ENCODE measurements at regions not wholly inside any gene's neighbourhood (a gene's known extent, or its start where the extent isn't known, plus 50 kb on each side); places are given as distances from the start of the nearest gene placed in this dataset.

DNA sequence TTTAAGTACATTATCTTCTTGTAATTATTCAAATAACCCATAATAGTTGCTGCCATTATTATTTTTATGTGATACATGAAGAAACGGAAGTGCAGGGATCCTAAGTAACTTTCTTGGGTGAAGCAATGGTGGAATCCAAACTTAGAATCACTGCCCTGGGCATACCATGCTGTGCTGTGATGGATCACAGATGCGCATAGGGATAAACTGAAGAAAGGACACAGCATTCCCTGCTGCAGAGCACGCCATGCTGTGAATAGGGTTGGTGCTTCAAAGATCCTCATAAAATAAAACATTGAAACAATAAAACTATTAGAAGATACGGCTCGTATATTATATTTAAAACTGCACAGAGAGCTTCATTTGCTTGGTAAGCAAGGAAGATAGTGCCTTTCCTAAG, 211.7 kb upstream of the ADAMTS16 start:
- WGBS (ENCODE audit: insufficient coverage), result no CpG with 5 or more reads among the region's 5 CpGs
- Histone ChIP-seq H3K4me2 (replicated peaks; ENCODE audit: low read depth, low read length, poor library complexity, severe bottlenecking) (no peak overlapping the region), H3K4me1 (ENCODE audit: control insufficient read depth in 2 of 2, insufficient read depth in 2 of 2, low read length in 2 of 2) (no peaks in the 10 kb centered on the region), H4K20me1 (ENCODE audit: control insufficient read depth, insufficient read depth, low read length, poor library complexity, severe bottlenecking) (no peaks in the 10 kb centered on the region), H3K79me2 (ENCODE audit: control insufficient read depth, insufficient read depth, low read length) (no peaks in the 10 kb centered on the region), H3K36me3 (replicated peaks in 1 of 2; ENCODE audit: control extremely low read depth in 1 of 2, control insufficient read depth in 1 of 2, extremely low read depth in 1 of 2, insufficient read depth in 2 of 2, low read length in 1 of 2) (no peaks in the 10 kb centered on the region), H3K27me3 (replicated peaks in 1 of 4; ENCODE audit: control extremely low read depth in 1 of 4, control insufficient read depth in 3 of 4, insufficient read depth in 4 of 4, low read length in 3 of 4) (no peaks in the 10 kb centered on the region), H3K4me3 (ENCODE audit: control extremely low read depth in 1 of 5, extremely low read depth in 1 of 5, insufficient read depth in 1 of 5, low read depth in 2 of 5, low read length in 4 of 5) (no peak overlapping the region), H2AFZ (ENCODE audit: insufficient read depth, low read depth, low read length, poor library complexity, severe bottlenecking) (no peak overlapping the region), H3K27ac (ENCODE audit: low read length in 2 of 2) (no peak overlapping the region), H3K9ac (ENCODE audit: low read length) (no peak overlapping the region), H3K9me3 (ENCODE audit: control extremely low read depth in 1 of 3, control insufficient read depth in 2 of 3, insufficient read depth in 1 of 3, low read length in 2 of 3) (peaks cover 0 to 4% (median 0%) of the 10 kb centered on the region in 3 donors)
- H3K9me3 Mint-ChIP-seq (ENCODE audit: insufficient read depth), result peaks cover 2% of the 10 kb centered on the region
- H3K27me3 Mint-ChIP-seq, result no peaks in the 10 kb centered on the region
- POLR2A ChIA-PET, result no interaction called here
- CTCF ChIA-PET, result no interaction called here
- ATAC-seq (ENCODE audit: low read depth) (no peak), DNase-seq (no peak)
- TF ChIP-seq, protein P1, sequence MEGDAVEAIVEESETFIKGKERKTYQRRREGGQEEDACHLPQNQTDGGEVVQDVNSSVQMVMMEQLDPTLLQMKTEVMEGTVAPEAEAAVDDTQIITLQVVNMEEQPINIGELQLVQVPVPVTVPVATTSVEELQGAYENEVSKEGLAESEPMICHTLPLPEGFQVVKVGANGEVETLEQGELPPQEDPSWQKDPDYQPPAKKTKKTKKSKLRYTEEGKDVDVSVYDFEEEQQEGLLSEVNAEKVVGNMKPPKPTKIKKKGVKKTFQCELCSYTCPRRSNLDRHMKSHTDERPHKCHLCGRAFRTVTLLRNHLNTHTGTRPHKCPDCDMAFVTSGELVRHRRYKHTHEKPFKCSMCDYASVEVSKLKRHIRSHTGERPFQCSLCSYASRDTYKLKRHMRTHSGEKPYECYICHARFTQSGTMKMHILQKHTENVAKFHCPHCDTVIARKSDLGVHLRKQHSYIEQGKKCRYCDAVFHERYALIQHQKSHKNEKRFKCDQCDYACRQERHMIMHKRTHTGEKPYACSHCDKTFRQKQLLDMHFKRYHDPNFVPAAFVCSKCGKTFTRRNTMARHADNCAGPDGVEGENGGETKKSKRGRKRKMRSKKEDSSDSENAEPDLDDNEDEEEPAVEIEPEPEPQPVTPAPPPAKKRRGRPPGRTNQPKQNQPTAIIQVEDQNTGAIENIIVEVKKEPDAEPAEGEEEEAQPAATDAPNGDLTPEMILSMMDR (IDR thresholded peaks at IDR 0.05), result no peak
- no peak for TF ChIP-seq EZH2 (IDR thresholded peaks at IDR 0.05; ENCODE audit: borderline replicate concordance, insufficient read depth, low read depth, low read length, poor library complexity, severe bottlenecking)
- no peak overlapping the region for H3K27ac Mint-ChIP-seq
- no peak overlapping the region for H3K4me3 Mint-ChIP-seq
- H3K4me1 Mint-ChIP-seq, result no peaks in the 10 kb centered on the region
- intact Hi-C loops (cut with micrococcal nuclease), result no loop called here

DNA sequence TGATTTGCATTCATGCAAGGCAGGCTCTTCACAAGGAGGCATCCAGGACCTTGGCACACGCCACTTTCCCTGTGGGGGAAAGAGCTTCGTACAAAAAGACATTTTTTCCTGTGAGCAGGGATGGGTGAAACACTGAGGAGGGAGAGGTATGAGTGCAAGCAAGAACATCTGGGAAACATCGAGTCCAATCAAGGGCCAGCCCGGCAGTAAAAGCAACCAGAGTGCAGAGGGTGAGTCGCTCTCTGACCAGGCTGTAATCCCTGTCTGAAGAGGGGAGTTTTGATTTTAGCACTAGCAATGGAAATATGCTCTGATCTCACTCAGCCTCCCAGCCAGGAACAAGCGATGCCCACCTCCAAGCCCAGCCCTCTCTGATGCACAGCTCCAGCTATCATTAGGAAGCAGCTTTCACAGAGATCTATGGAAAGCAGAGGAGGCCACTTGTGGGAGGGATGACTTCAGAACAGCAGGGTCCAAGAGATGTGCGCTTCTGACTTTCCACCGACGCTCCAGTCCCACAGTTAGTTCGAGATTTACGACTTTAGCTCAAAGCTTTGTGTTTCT, 211.0 kb upstream of the ADAMTS16 start:
- H3K27me3 Mint-ChIP-seq, result no peaks in the 10 kb centered on the region
- ChIA-PET CTCF (no interaction called here), POLR2A (no interaction called here)
- TF ChIP-seq, protein P1 (IDR thresholded peaks at IDR 0.05), result no peak
- TF ChIP-seq EZH2 (IDR thresholded peaks at IDR 0.05; ENCODE audit: borderline replicate concordance, insufficient read depth, low read depth, low read length, poor library complexity, severe bottlenecking), result no peak
- no peak overlapping the region for H3K27ac Mint-ChIP-seq
- H3K4me1 Mint-ChIP-seq, result no peaks in the 10 kb centered on the region
- Histone ChIP-seq H3K27me3 (replicated peaks in 1 of 4; ENCODE audit: control extremely low read depth in 1 of 4, control insufficient read depth in 3 of 4, insufficient read depth in 4 of 4, low read length in 3 of 4) (no peaks in the 10 kb centered on the region), H3K36me3 (replicated peaks in 1 of 2; ENCODE audit: control extremely low read depth in 1 of 2, control insufficient read depth in 1 of 2, extremely low read depth in 1 of 2, insufficient read depth in 2 of 2, low read length in 1 of 2) (no peaks in the 10 kb centered on the region), H3K4me2 (replicated peaks; ENCODE audit: low read depth, low read length, poor library complexity, severe bottlenecking) (no peak overlapping the region), H3K4me3 (ENCODE audit: control extremely low read depth in 1 of 5, extremely low read depth in 1 of 5, insufficient read depth in 1 of 5, low read depth in 2 of 5, low read length in 4 of 5) (no peak overlapping the region), H4K20me1 (ENCODE audit: control insufficient read depth, insufficient read depth, low read length, poor library complexity, severe bottlenecking) (no peaks in the 10 kb centered on the region), H3K9me3 (ENCODE audit: control extremely low read depth in 1 of 3, control insufficient read depth in 2 of 3, insufficient read depth in 1 of 3, low read length in 2 of 3) (peaks cover 0 to 4% (median 0%) of the 10 kb centered on the region in 3 donors), H3K79me2 (ENCODE audit: control insufficient read depth, insufficient read depth, low read length) (no peaks in the 10 kb centered on the region), H3K9ac (ENCODE audit: low read length) (no peak overlapping the region), H3K27ac (ENCODE audit: low read length in 2 of 2) (no peak overlapping the region), H2AFZ (ENCODE audit: insufficient read depth, low read depth, low read length, poor library complexity, severe bottlenecking) (no peak overlapping the region), H3K4me1 (ENCODE audit: control insufficient read depth in 2 of 2, insufficient read depth in 2 of 2, low read length in 2 of 2) (no peaks in the 10 kb centered on the region)
- 85% methylated on average over 9 of the region's 11 CpGs for WGBS (ENCODE audit: insufficient coverage)
- H3K4me3 Mint-ChIP-seq, result no peak overlapping the region
- H3K9me3 Mint-ChIP-seq (ENCODE audit: insufficient read depth), result peaks cover 4% of the 10 kb centered on the region
- ATAC-seq (ENCODE audit: low read depth) (no peak), DNase-seq (no peak)
- intact Hi-C loops (cut with micrococcal nuclease), result no loop called here
